ENCODE measurements at regions not wholly inside any gene's neighbourhood (a gene's known extent, or its start where the extent isn't known, plus 50 kb on each side); places are given as distances from the start of the nearest gene placed in this dataset.

GRCh38 chr6:105588123-105588710 is 185.3 kb upstream of the PREP start:
- ATAC-seq (no peak), DNase-seq (no peak)
- TF ChIP-seq, protein P1, sequence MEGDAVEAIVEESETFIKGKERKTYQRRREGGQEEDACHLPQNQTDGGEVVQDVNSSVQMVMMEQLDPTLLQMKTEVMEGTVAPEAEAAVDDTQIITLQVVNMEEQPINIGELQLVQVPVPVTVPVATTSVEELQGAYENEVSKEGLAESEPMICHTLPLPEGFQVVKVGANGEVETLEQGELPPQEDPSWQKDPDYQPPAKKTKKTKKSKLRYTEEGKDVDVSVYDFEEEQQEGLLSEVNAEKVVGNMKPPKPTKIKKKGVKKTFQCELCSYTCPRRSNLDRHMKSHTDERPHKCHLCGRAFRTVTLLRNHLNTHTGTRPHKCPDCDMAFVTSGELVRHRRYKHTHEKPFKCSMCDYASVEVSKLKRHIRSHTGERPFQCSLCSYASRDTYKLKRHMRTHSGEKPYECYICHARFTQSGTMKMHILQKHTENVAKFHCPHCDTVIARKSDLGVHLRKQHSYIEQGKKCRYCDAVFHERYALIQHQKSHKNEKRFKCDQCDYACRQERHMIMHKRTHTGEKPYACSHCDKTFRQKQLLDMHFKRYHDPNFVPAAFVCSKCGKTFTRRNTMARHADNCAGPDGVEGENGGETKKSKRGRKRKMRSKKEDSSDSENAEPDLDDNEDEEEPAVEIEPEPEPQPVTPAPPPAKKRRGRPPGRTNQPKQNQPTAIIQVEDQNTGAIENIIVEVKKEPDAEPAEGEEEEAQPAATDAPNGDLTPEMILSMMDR (IDR thresholded peaks at IDR 0.05), result no peak
- no peaks in the 10 kb centered on the region for H3K4me1 ChIP-seq
- 74 to 79% (median 78%) methylated on average over 6 of the region's 6 CpGs for WGBS, 3 donors
- H3K36me3 ChIP-seq (ENCODE audit: insufficient read depth in 1 of 2, low read depth in 1 of 2), result no peaks in the 10 kb centered on the region
- H3K27me3 ChIP-seq (ENCODE audit: insufficient read depth in 3 of 3, low read length in 2 of 3), result no peaks in the 10 kb centered on the region
- H3K27ac ChIP-seq, result no peak overlapping the region
- intact Hi-C loops (cut with DNase I), result no loop called here
- H3K9me3 ChIP-seq, result no peaks in the 10 kb centered on the region
- no peak overlapping the region for H3K4me3 ChIP-seq

GRCh38 chr6:105587349-105588122 is 184.7 kb upstream of the PREP start:
- H3K27ac ChIP-seq, result no peak overlapping the region
- H3K36me3 ChIP-seq (ENCODE audit: insufficient read depth in 1 of 2, low read depth in 1 of 2), result no peaks in the 10 kb centered on the region
- DNase-seq (no peak), ATAC-seq (no peak)
- H3K4me3 ChIP-seq, result no peak overlapping the region
- WGBS, 3 donors, result 86 to 90% (median 89%) methylated on average over 23 of the region's 23 CpGs
- H3K9me3 ChIP-seq, result no peaks in the 10 kb centered on the region
- intact Hi-C loops (cut with DNase I), result no loop called here
- H3K4me1 ChIP-seq, result no peaks in the 10 kb centered on the region
- TF ChIP-seq, protein P1 (IDR thresholded peaks at IDR 0.05), result no peak
- no peaks in the 10 kb centered on the region for H3K27me3 ChIP-seq (ENCODE audit: insufficient read depth in 3 of 3, low read length in 2 of 3)

GRCh38 chr6:105578179-105578707 is 175.4 kb upstream of the PREP start:
- ATAC-seq (no peak), DNase-seq (no peak)
- Histone ChIP-seq H3K4me1 (no peaks in the 10 kb centered on the region), H3K4me3 (no peak overlapping the region), H3K27ac (no peak overlapping the region), H3K36me3 (ENCODE audit: insufficient read depth in 1 of 2, low read depth in 1 of 2) (no peaks in the 10 kb centered on the region), H3K9me3 (no peaks in the 10 kb centered on the region), H3K27me3 (ENCODE audit: insufficient read depth in 3 of 3, low read length in 2 of 3) (no peaks in the 10 kb centered on the region)
- 38 to 49% (median 43%) methylated on average over 1 of the region's 1 CpG for WGBS, 3 donors
- intact Hi-C loops (cut with DNase I), result no loop called here
- TF ChIP-seq, protein P1 (IDR thresholded peaks at IDR 0.05), result no peak

DNA sequence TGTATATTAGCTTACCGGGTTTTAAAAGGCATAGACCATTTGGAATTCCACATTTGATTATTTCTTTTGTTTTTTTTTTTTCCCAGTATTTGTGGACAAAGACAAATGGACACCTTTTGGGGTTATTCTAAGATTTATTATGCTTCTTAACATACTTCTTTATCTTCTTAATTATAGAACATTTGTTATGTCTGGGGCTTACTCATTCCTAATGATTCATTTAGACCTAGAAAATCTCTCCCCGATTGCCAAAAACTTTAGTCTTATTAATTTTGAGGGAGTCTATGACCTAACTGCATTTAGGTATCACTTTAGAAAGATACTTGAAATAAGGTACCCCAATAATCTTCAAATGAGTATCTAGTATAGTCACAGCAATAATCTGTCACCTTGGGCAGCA is 170.7 kb upstream of the PREP start:
- Histone ChIP-seq H3K27ac (no peak overlapping the region), H3K4me3 (no peak overlapping the region), H3K36me3 (ENCODE audit: insufficient read depth in 1 of 2, low read depth in 1 of 2) (no peaks in the 10 kb centered on the region), H3K4me1 (no peaks in the 10 kb centered on the region), H3K9me3 (no peaks in the 10 kb centered on the region), H3K27me3 (ENCODE audit: insufficient read depth in 3 of 3, low read length in 2 of 3) (no peaks in the 10 kb centered on the region)
- DNase-seq, result no peak
- TF ChIP-seq, protein P1 (IDR thresholded peaks at IDR 0.05), result no peak
- WGBS, 3 donors, result 84 to 87% (median 86%) methylated on average over 2 of the region's 2 CpGs
- intact Hi-C loops (cut with DNase I), result no loop called here
- ATAC-seq, result no peak

All from psoas muscle (tissue), 7 donors.